ENCODE measurements at regions not wholly inside any gene's neighbourhood (a gene's known extent, or its start where the extent isn't known, plus 50 kb on each side); places are given as distances from the start of the nearest gene placed in this dataset.

- TF ChIP-seq RNF219 (CRISPR knock-in tag; IDR thresholded peaks at IDR 0.05): no peak
- TF ChIP-seq PHB2 (IDR thresholded peaks at IDR 0.05; ENCODE audit: partially characterized antibody): no peak
- TF ChIP-seq PITX1 (CRISPR knock-in tag; IDR thresholded peaks at IDR 0.05): peak; percentile 39; the same call in 1 of the 2 replicates
- TF ChIP-seq RARA (CRISPR knock-in tag; IDR thresholded peaks at IDR 0.05): peak; percentile 65
- no peak for TF ChIP-seq ZNF34 (CRISPR knock-in tag; IDR thresholded peaks at IDR 0.05; ENCODE audit: borderline replicate concordance)
- TF ChIP-seq PAWR (CRISPR knock-in tag; IDR thresholded peaks at IDR 0.05; ENCODE audit: borderline replicate concordance): no peak
- no peak for TF ChIP-seq CREBL2 (CRISPR knock-in tag; IDR thresholded peaks at IDR 0.05; ENCODE audit: borderline replicate concordance)
- no peak for TF ChIP-seq ZNF33A (CRISPR knock-in tag; IDR thresholded peaks at IDR 0.05; ENCODE audit: borderline replicate concordance)
- TF ChIP-seq THYN1 (CRISPR knock-in tag; IDR thresholded peaks at IDR 0.05; ENCODE audit: borderline replicate concordance, low read depth): no peak
- TF ChIP-seq ZNF547 (CRISPR knock-in tag; IDR thresholded peaks at IDR 0.05): no peak
- no peak for TF ChIP-seq SOX13 (IDR thresholded peaks at IDR 0.05)
- TF ChIP-seq SOX13 (CRISPR knock-in tag; conservative IDR thresholded peaks at IDR 0.05 in 1 of 2, IDR thresholded peaks at IDR 0.05 in 1 of 2): peak in 1 of 2 experiments; percentile 78; a peak in 2 of 4 replicates
- TF ChIP-seq HOXD1 (CRISPR knock-in tag; IDR thresholded peaks at IDR 0.05): no peak
- no peak for TF ChIP-seq ZFP36 (IDR thresholded peaks at IDR 0.05; ENCODE audit: borderline replicate concordance, low read depth, low read length, partially characterized antibody)
- no peak for TF ChIP-seq SMARCC2 (IDR thresholded peaks at IDR 0.05)
- no peak for TF ChIP-seq RBM22 (optimal IDR thresholded peaks at IDR 0.05; ENCODE audit: low read length)
- TF ChIP-seq NFYB (CRISPR knock-in tag; IDR thresholded peaks at IDR 0.05): no peak
- no peak; the same call in 1 of the 2 replicates for TF ChIP-seq SIX1 (CRISPR knock-in tag; IDR thresholded peaks at IDR 0.05; ENCODE audit: borderline replicate concordance)
- TF ChIP-seq PAF1 (CRISPR knock-in tag; IDR thresholded peaks at IDR 0.05): no peak
- no peak for TF ChIP-seq ZNF318 (CRISPR knock-in tag; IDR thresholded peaks at IDR 0.05)
Measured at GRCh38 chr2:114160263-114160981, 270.5 kb downstream of the ACTR3 start (continued).
